Astrocyte (in vitro differentiated cells and primary cell): ENCODE measurements at regions not wholly inside any gene's neighbourhood (a gene's known extent, or its start where the extent isn't known, plus 50 kb on each side); places are given as distances from the start of the nearest gene placed in this dataset.

ENCODE experiments used
- DNase-seq: peaks from one replicate; pipeline ENCODE4 v3.0.0-alpha.2; 2010; ENCODE audit warnings: low read depth
- FAIRE-seq: peaks from 2 replicates; lab custom pipeline; 2011; peaks lifted over from hg19 to GRCh38; lab: Jason Lieb, UNC
- H2AFZ ChIP-seq: 2 replicates; pipeline ENCODE4 v1.6.0; 2012; ENCODE audit warnings: low read depth, low read length, inconsistent platforms
- H3K27ac ChIP-seq: 2 replicates; pipeline ENCODE4 v1.5.1; 2011; ENCODE audit warnings: low read depth, low read length, inconsistent platforms
- H3K27me3 ChIP-seq: 2 replicates; pipeline ENCODE4 v1.6.0; 2011; ENCODE audit warnings: low read length, inconsistent platforms; ENCODE audit not compliant: insufficient read depth
- H3K36me3 ChIP-seq: 2 replicates; pipeline ENCODE4 v1.5.1; 2011; ENCODE audit warnings: low read length, inconsistent platforms; ENCODE audit not compliant: insufficient read depth
- H3K4me1 ChIP-seq: 2 replicates; pipeline ENCODE4 v1.5.1; 2011; ENCODE audit warnings: low read length, inconsistent platforms; ENCODE audit not compliant: insufficient read depth
- H3K4me2 ChIP-seq: 2 replicates; pipeline ENCODE4 v1.6.0; 2012; ENCODE audit warnings: low read length, inconsistent platforms
- H3K4me3 ChIP-seq: 2 replicates; pipeline ENCODE4 v1.5.1; 2011; ENCODE audit warnings: low read depth, mild to moderate bottlenecking, low read length, inconsistent platforms; ENCODE audit not compliant: insufficient read depth
- H3K79me2 ChIP-seq: 2 replicates; pipeline ENCODE4 v1.6.0; 2012; ENCODE audit warnings: mild to moderate bottlenecking, low read length, inconsistent platforms; ENCODE audit not compliant: insufficient read depth
- H3K9ac ChIP-seq: 2 replicates; pipeline ENCODE4 v1.6.0; 2012; ENCODE audit warnings: mild to moderate bottlenecking, low read length, inconsistent platforms
- H3K9me3 ChIP-seq: 2 replicates; pipeline ENCODE4 v1.5.1; 2012; ENCODE audit warnings: low read depth, mild to moderate bottlenecking, low read length, inconsistent platforms; ENCODE audit not compliant: insufficient read depth
- H4K20me1 ChIP-seq: 2 replicates; pipeline ENCODE4 v1.6.0; 2012; ENCODE audit warnings: low read length, inconsistent platforms; ENCODE audit not compliant: insufficient read depth
- H3K27ac Mint-ChIP-seq: one replicate; pipeline ENCODE4 v1.8.0; 2021; ENCODE audit warnings: mild to moderate bottlenecking, mixed read lengths; ENCODE audit not compliant: unreplicated experiment
- H3K27me3 Mint-ChIP-seq: one replicate; pipeline ENCODE4 v1.8.0; 2021; ENCODE audit warnings: low read depth, mixed read lengths; ENCODE audit not compliant: unreplicated experiment
- H3K36me3 Mint-ChIP-seq: one replicate; pipeline ENCODE4 v1.8.0; 2021; ENCODE audit warnings: low read depth, mixed read lengths; ENCODE audit not compliant: unreplicated experiment
- H3K4me1 Mint-ChIP-seq: one replicate; pipeline ENCODE4 v1.8.0; 2021; ENCODE audit warnings: low read depth, mixed read lengths; ENCODE audit not compliant: unreplicated experiment
- H3K4me3 Mint-ChIP-seq: one replicate; pipeline ENCODE4 v1.8.0; 2021; ENCODE audit warnings: mild to moderate bottlenecking, moderate library complexity, mixed read lengths; ENCODE audit not compliant: unreplicated experiment
- H3K9me3 Mint-ChIP-seq: one replicate; pipeline ENCODE4 v1.8.0; 2021; ENCODE audit warnings: mild to moderate bottlenecking, mixed read lengths; ENCODE audit not compliant: unreplicated experiment
- EZH2 ChIP-seq: IDR thresholded peaks from 2 replicates; pipeline ENCODE4 v1.6.1; 2012; ENCODE audit warnings: mild to moderate bottlenecking, low read length, inconsistent platforms; ENCODE audit not compliant: insufficient read depth
- TF ChIP-seq, protein P1 (sequence below): IDR thresholded peaks from 2 replicates; pipeline ENCODE4 v1.5.1; 2011; ENCODE audit warnings: low read depth, mild to moderate bottlenecking, inconsistent platforms, low read length, moderate library complexity; ENCODE audit not compliant: insufficient read depth

DNA sequence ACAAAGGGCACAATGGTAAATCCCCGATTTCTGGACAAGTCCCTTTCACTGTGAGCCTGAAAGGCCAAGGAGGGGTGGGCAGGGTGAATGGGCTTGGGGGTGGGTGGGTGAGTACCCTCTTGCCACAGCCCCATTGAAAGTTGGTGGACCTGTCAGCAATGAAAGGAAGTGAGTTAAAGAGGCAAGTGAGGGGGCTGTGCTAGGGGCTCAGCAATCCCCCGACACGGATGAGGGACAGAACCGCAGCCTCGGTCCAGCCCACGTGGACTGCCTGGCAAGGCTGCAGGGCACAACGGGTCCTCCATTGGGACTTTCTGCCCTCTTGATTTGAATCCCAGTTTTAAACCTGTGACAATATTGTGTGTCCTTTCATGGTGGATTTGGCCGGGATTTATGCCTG, 255.3 kb downstream of the FOXD2 start:
- FAIRE-seq (no peak), DNase-seq (no peak)
- H3K4me3 ChIP-seq: no peak overlapping the region
- no peaks in the 10 kb centered on the region for H3K4me1 ChIP-seq
- peaks cover 3% of the 10 kb centered on the region for H3K27me3 ChIP-seq
- H3K79me2 ChIP-seq: no peaks in the 10 kb centered on the region
- H3K4me2 ChIP-seq: no peak overlapping the region
- Mint-ChIP-seq H3K27me3 (peaks cover 28% of the 10 kb centered on the region), H3K9me3 (no peaks in the 10 kb centered on the region), H3K4me3 (no peak overlapping the region), H3K36me3 (no peaks in the 10 kb centered on the region), H3K4me1 (no peaks in the 10 kb centered on the region), H3K27ac (no peak overlapping the region)
- no peak overlapping the region for H3K27ac ChIP-seq
- H2AFZ ChIP-seq: no peak overlapping the region
- H3K9me3 ChIP-seq: no peaks in the 10 kb centered on the region
- no peaks in the 10 kb centered on the region for H3K36me3 ChIP-seq
- H4K20me1 ChIP-seq: no peaks in the 10 kb centered on the region
- no peak overlapping the region for H3K9ac ChIP-seq
- TF ChIP-seq, protein P1, sequence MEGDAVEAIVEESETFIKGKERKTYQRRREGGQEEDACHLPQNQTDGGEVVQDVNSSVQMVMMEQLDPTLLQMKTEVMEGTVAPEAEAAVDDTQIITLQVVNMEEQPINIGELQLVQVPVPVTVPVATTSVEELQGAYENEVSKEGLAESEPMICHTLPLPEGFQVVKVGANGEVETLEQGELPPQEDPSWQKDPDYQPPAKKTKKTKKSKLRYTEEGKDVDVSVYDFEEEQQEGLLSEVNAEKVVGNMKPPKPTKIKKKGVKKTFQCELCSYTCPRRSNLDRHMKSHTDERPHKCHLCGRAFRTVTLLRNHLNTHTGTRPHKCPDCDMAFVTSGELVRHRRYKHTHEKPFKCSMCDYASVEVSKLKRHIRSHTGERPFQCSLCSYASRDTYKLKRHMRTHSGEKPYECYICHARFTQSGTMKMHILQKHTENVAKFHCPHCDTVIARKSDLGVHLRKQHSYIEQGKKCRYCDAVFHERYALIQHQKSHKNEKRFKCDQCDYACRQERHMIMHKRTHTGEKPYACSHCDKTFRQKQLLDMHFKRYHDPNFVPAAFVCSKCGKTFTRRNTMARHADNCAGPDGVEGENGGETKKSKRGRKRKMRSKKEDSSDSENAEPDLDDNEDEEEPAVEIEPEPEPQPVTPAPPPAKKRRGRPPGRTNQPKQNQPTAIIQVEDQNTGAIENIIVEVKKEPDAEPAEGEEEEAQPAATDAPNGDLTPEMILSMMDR: no peak
- no peak for TF ChIP-seq EZH2

DNA sequence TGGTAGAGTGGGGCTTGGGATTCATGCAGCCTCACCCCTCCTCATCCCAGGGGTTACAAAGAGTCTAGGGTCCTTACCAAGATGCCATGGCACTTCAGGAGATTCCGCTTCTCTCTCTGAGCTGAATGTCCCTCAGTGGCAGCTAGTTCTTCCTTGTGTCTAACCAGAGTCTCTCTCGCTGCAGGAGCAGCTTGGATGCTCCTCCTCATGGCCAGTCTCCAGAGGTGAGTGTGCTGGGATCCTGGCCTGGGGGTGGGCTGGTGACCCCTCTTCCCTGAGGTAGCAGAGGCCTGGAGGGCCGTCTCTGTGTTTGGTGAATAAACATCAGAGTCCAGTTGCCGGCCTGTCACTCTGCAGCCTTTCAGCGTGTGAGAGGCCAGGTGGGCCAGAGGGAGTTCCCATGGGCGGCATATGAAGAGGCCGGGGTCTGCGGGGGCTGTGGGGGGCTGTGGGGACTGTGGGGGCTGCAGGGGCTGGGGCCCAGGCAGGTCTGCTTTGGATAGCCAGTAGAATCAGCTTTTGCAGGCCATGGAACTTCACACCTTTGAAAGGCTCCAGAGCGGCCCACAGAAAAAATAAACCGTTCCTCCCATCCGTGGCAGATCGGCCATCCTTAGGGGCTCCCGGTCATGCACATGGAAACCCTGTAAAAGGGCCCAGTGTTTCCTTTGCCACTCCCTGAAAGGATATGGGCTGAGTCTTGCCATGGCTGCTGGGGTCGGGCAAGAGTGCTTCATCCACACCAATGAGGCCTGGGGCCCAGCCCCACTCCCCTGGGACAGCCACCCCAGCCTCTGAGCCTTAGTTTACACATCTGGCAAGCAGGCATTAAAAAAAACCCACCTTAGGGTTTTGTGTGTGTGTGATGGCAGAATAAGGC, 256.4 kb downstream of the FOXD2 start:
- no peak overlapping the region for H3K4me3 Mint-ChIP-seq
- FAIRE-seq (no peak), DNase-seq (no peak)
- Histone ChIP-seq H3K4me3 (no peak overlapping the region), H3K27me3 (peaks cover 3% of the 10 kb centered on the region), H3K27ac (no peak overlapping the region), H3K4me1 (no peaks in the 10 kb centered on the region), H3K4me2 (no peak overlapping the region), H2AFZ (no peak overlapping the region), H3K79me2 (no peaks in the 10 kb centered on the region), H4K20me1 (no peaks in the 10 kb centered on the region), H3K9ac (no peak overlapping the region), H3K36me3 (no peaks in the 10 kb centered on the region), H3K9me3 (no peaks in the 10 kb centered on the region)
- no peaks in the 10 kb centered on the region for H3K36me3 Mint-ChIP-seq
- H3K27ac Mint-ChIP-seq: no peak overlapping the region
- no peaks in the 10 kb centered on the region for H3K4me1 Mint-ChIP-seq
- no peak for TF ChIP-seq EZH2
- TF ChIP-seq, protein P1: no peak
- peaks cover 30% of the 10 kb centered on the region for H3K27me3 Mint-ChIP-seq
- H3K9me3 Mint-ChIP-seq: no peaks in the 10 kb centered on the region

DNA sequence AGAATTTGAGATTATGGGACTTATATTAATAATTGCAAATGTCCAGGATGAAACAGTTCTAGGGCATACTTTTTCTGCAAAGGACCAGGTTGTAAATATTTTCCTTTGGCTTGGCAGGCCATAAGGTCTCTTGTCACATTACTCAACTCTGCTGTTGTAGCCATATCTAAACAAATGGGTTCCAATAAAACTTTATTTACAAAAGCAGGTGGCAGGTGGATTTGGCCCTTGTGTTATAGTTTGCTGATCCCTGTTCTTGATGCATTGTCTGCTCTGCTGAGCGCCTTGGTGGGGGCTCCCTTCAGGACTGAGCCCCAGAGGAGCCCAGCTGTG, 258.5 kb downstream of the FOXD2 start:
- Mint-ChIP-seq H3K36me3 (no peaks in the 10 kb centered on the region), H3K9me3 (peaks cover 2% of the 10 kb centered on the region), H3K27me3 (peaks cover 37% of the 10 kb centered on the region), H3K27ac (no peak overlapping the region), H3K4me3 (no peak overlapping the region), H3K4me1 (no peaks in the 10 kb centered on the region)
- Histone ChIP-seq H3K79me2 (no peaks in the 10 kb centered on the region), H3K27me3 (peaks cover 3% of the 10 kb centered on the region), H3K27ac (no peak overlapping the region), H3K4me1 (no peaks in the 10 kb centered on the region), H3K9me3 (no peaks in the 10 kb centered on the region), H3K4me3 (no peak overlapping the region), H3K4me2 (no peak overlapping the region), H3K9ac (no peak overlapping the region), H4K20me1 (no peaks in the 10 kb centered on the region), H3K36me3 (no peaks in the 10 kb centered on the region), H2AFZ (no peak overlapping the region)
- FAIRE-seq (no peak), DNase-seq (no peak)
- TF ChIP-seq EZH2: no peak
- TF ChIP-seq, protein P1: no peak
